ENCODE measurements at regions not wholly inside any gene's neighbourhood (a gene's known extent, or its start where the extent isn't known, plus 50 kb on each side); places are given as distances from the start of the nearest gene placed in this dataset.
"Not testable (repeated sequence)": the region's sequence is repeated elsewhere in the genome, so short reads cannot be mapped to it uniquely, and the experiment has no call there.

- DNase-seq: no peak
Measured at GRCh38 chr13:78060966-78061365, 142.3 kb upstream of the EDNRB start.

- not testable (repeated sequence) for DNase-seq
Measured at GRCh38 chr13:78056865-78057264, 138.2 kb upstream of the EDNRB start.

- DNase-seq: no peak
Measured at GRCh38 chr13:78054157-78054556, 135.5 kb upstream of the EDNRB start.

- DNase-seq: no peak
Measured at GRCh38 chr13:78047151-78047550, 128.5 kb upstream of the EDNRB start.

GRCh38 chr13:78046331-78046730, 127.7 kb upstream of the EDNRB start:
- DNase-seq: no peak

GRCh38 chr13:78045916-78046315, 127.3 kb upstream of the EDNRB start:
- no peak for DNase-seq

GRCh38 chr13:78041366-78041765, 122.7 kb upstream of the EDNRB start:
- DNase-seq: not testable (repeated sequence)

- DNase-seq: no peak
Measured at GRCh38 chr13:78040205-78040830, 121.7 kb upstream of the EDNRB start.

- no peak for DNase-seq
Measured at GRCh38 chr13:78036841-78037240, 118.2 kb upstream of the EDNRB start.

GRCh38 chr13:78035500-78035899, 116.9 kb upstream of the EDNRB start:
- DNase-seq: no peak

- no peak for DNase-seq
Measured at GRCh38 chr13:78033509-78033908, 114.9 kb upstream of the EDNRB start.

- no peak for DNase-seq
Measured at GRCh38 chr13:78032132-78032531, 113.5 kb upstream of the EDNRB start.

- DNase-seq: no peak
Measured at GRCh38 chr13:78030341-78030896, 111.8 kb upstream of the EDNRB start.

- no peak for DNase-seq
Measured at GRCh38 chr13:78029901-78030300, 111.3 kb upstream of the EDNRB start.

- DNase-seq: no peak
Measured at GRCh38 chr13:78028960-78029359, 110.3 kb upstream of the EDNRB start.

- no peak for DNase-seq
Measured at GRCh38 chr13:78024996-78025395, 106.4 kb upstream of the EDNRB start.

- DNase-seq: peak; percentile 16
Measured at GRCh38 chr13:78022164-78022877, 103.7 kb upstream of the EDNRB start.

GRCh38 chr13:78020861-78021260, 102.2 kb upstream of the EDNRB start:
- no peak for DNase-seq

GRCh38 chr13:78015782-78016181, 97.2 kb upstream of the EDNRB start:
- no peak for DNase-seq

- no peak for DNase-seq
Measured at GRCh38 chr13:78012046-78012445, 93.4 kb upstream of the EDNRB start.

- no peak for DNase-seq
Measured at GRCh38 chr13:78004821-78005220, 86.2 kb upstream of the EDNRB start.

- no peak for DNase-seq
Measured at GRCh38 chr13:77999746-78000145, 81.1 kb upstream of the EDNRB start.

GRCh38 chr13:77994166-77994565, 75.5 kb upstream of the EDNRB start:
- DNase-seq: no peak

- no peak for DNase-seq
Measured at GRCh38 chr13:77991003-77991402, 72.4 kb upstream of the EDNRB start.

GRCh38 chr13:77989281-77989680, 70.7 kb upstream of the EDNRB start:
- no peak for DNase-seq
